Spleen (tissue), 7 donors: ENCODE measurements at regions not wholly inside any gene's neighbourhood (a gene's known extent, or its start where the extent isn't known, plus 50 kb on each side); places are given as distances from the start of the nearest gene placed in this dataset.

Source experiments
- POLR2A ChIP-seq, 3 donors: fragments of 450-650 bp; IDR thresholded peaks; one replicate each; pipeline ENCODE4 v1.5.1; 2017; ENCODE audit warnings: antibody characterized with exemption in 3 of 3, mild to moderate bottlenecking in 1 of 3
- POLR2AphosphoS5 ChIP-seq, 3 donors: sonication (generic); formaldehyde crosslinking; IDR thresholded peaks; one replicate each; pipeline ENCODE4 v1.5.1; 2017; ENCODE audit warnings: antibody characterized with exemption in 3 of 3
- TF ChIP-seq, protein P1 (sequence below), 11 experiments: fragments of 200-600 bp in 7 of 11; fragments of 450-650 bp in 4 of 11; sonication (generic) in 4 of 11; IDR thresholded peaks in 8 of 11; conservative IDR thresholded peaks in 3 of 11; 1 replicate in 7 of 11; 2 replicates in 4 of 11; pipeline versions ENCODE4 v1.4.0 to v1.8.0; 2016 to 2021; ENCODE audit warnings: antibody characterized with exemption in 11 of 11, inconsistent platforms in 4 of 11, mild to moderate bottlenecking in 1 of 11
- donor health status: DM: no; HTN: no; CAD: no; lungs with moderate emphysema.
- donor health status: DM: no; HTN: no; CAD: no.
- donor health status: DM: no; HTN: no; CAD: no.

DNA sequence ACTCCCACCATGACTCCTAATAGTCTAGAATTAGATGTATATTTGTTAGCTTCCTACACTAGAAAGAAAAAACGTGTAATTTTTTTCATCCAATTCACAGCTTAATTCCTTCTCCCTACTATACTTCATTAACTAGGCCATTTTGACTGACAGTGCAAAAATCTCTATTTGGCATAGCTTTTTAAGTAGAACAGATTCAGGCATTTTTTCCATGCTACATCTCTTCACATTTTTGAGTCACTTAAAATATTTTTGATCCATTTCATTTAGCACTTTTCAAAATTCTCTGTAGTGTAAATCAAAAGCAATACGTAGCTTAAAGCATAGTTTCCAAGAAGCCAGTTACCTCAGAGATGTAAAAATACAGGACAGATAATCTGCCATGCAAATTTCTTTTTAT is 391.1 kb upstream of the NPVF start:
- TF ChIP-seq, protein P1, sequence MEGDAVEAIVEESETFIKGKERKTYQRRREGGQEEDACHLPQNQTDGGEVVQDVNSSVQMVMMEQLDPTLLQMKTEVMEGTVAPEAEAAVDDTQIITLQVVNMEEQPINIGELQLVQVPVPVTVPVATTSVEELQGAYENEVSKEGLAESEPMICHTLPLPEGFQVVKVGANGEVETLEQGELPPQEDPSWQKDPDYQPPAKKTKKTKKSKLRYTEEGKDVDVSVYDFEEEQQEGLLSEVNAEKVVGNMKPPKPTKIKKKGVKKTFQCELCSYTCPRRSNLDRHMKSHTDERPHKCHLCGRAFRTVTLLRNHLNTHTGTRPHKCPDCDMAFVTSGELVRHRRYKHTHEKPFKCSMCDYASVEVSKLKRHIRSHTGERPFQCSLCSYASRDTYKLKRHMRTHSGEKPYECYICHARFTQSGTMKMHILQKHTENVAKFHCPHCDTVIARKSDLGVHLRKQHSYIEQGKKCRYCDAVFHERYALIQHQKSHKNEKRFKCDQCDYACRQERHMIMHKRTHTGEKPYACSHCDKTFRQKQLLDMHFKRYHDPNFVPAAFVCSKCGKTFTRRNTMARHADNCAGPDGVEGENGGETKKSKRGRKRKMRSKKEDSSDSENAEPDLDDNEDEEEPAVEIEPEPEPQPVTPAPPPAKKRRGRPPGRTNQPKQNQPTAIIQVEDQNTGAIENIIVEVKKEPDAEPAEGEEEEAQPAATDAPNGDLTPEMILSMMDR (IDR thresholded peaks at IDR 0.05 in 8 of 11, conservative IDR thresholded peaks at IDR 0.05 in 3 of 11): no peak
- TF ChIP-seq POLR2A (IDR thresholded peaks at IDR 0.05) (no peak), POLR2AphosphoS5 (IDR thresholded peaks at IDR 0.05) (no peak)
